A673 (cell line): ENCODE measurements at regions not wholly inside any gene's neighbourhood (a gene's known extent, or its start where the extent isn't known, plus 50 kb on each side); places are given as distances from the start of the nearest gene placed in this dataset.

Source experiments
- EZH2 ChIP-seq: fragments of 200-600 bp; sonication (generic); IDR thresholded peaks from 2 replicates; pipeline ENCODE4 v1.6.1; 2017; ENCODE audit warnings: borderline replicate concordance, low read depth, mild to moderate bottlenecking, mixed read lengths, antibody characterized with exemption, low read length; ENCODE audit not compliant: poor library complexity, severe bottlenecking
- TF ChIP-seq, protein P1 (sequence below): fragments of 300-800, 200-600 bp; sonication (generic); conservative IDR thresholded peaks from 2 replicates; pipeline ENCODE4 v1.5.1; 2017; ENCODE audit warnings: low read depth, mild to moderate bottlenecking, antibody characterized with exemption, low read length, moderate library complexity, mixed read lengths

DNA sequence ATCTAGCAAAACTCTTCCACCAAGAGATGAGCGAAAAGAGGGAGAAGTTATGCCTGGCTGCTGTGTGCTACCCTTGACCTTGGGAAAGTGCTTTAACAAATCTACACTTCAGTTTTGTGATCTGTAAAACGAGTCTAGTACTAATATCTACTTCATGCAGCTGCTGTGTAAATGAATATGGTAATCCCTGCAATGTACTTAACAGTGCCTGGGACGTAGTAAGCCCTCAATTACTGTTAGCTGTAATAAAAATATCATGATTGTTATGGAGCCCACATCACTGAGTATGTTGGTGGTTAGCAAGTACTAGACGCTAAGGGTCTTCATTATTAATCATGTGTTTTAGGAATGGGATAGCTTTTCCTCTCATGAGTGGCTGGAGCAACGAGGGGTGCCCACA is 80.5 kb downstream of the LYZL1 start:
- TF ChIP-seq, protein P1, sequence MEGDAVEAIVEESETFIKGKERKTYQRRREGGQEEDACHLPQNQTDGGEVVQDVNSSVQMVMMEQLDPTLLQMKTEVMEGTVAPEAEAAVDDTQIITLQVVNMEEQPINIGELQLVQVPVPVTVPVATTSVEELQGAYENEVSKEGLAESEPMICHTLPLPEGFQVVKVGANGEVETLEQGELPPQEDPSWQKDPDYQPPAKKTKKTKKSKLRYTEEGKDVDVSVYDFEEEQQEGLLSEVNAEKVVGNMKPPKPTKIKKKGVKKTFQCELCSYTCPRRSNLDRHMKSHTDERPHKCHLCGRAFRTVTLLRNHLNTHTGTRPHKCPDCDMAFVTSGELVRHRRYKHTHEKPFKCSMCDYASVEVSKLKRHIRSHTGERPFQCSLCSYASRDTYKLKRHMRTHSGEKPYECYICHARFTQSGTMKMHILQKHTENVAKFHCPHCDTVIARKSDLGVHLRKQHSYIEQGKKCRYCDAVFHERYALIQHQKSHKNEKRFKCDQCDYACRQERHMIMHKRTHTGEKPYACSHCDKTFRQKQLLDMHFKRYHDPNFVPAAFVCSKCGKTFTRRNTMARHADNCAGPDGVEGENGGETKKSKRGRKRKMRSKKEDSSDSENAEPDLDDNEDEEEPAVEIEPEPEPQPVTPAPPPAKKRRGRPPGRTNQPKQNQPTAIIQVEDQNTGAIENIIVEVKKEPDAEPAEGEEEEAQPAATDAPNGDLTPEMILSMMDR, result no peak
- TF ChIP-seq EZH2, result no peak
